DND-41 (cell line): ENCODE measurements at regions not wholly inside any gene's neighbourhood (a gene's known extent, or its start where the extent isn't known, plus 50 kb on each side); places are given as distances from the start of the nearest gene placed in this dataset.

Experiments used
- EZH2 ChIP-seq: IDR thresholded peaks from 3 replicates; pipeline ENCODE4 v1.6.1; 2012; ENCODE audit warnings: borderline replicate concordance, low read depth, mild to moderate bottlenecking, moderate library complexity, low read length, inconsistent platforms; ENCODE audit not compliant: severe bottlenecking
- TF ChIP-seq, protein P1 (sequence below): IDR thresholded peaks from 2 replicates; pipeline ENCODE4 v1.5.1; 2012; ENCODE audit warnings: borderline replicate concordance, low read length, moderate library complexity, mild to moderate bottlenecking; ENCODE audit not compliant: poor library complexity, severe bottlenecking; ENCODE audit errors: extremely low read depth

DNA sequence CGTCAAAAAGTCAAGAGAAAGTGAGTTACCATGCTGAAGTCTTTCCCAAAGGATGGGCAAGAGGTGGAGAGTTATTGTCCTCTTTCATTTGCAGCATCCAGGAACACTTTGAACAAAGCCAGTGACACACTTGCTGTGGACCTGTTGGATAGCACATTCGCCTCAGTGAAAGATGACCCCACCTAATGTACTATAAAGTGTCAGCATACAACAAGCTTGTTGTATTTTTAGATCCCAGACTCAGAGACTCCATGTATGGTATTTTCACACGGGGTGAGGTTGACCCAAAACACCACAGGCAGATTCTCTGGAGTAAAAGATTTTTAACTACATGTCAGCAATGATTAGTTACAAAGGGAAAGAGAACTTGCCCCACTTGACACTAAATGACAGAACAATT is 273.8 kb downstream of the PTBP2 start:
- TF ChIP-seq, protein P1, sequence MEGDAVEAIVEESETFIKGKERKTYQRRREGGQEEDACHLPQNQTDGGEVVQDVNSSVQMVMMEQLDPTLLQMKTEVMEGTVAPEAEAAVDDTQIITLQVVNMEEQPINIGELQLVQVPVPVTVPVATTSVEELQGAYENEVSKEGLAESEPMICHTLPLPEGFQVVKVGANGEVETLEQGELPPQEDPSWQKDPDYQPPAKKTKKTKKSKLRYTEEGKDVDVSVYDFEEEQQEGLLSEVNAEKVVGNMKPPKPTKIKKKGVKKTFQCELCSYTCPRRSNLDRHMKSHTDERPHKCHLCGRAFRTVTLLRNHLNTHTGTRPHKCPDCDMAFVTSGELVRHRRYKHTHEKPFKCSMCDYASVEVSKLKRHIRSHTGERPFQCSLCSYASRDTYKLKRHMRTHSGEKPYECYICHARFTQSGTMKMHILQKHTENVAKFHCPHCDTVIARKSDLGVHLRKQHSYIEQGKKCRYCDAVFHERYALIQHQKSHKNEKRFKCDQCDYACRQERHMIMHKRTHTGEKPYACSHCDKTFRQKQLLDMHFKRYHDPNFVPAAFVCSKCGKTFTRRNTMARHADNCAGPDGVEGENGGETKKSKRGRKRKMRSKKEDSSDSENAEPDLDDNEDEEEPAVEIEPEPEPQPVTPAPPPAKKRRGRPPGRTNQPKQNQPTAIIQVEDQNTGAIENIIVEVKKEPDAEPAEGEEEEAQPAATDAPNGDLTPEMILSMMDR: no peak
- TF ChIP-seq EZH2: no peak
